ENCODE measurements at regions not wholly inside any gene's neighbourhood (a gene's known extent, or its start where the extent isn't known, plus 50 kb on each side); places are given as distances from the start of the nearest gene placed in this dataset.
"Not testable (repeated sequence)": the region's sequence is repeated elsewhere in the genome, so short reads cannot be mapped to it uniquely, and the experiment has no call there.

GRCh38 chr4:160493206-160493605 is 1390.3 kb downstream of the RAPGEF2 start:
- TF ChIP-seq GATA1 (IDR thresholded peaks at IDR 0.05; ENCODE audit: low read depth, low read length) = no peak
- no peak for TF ChIP-seq POLR2A (IDR thresholded peaks at IDR 0.05; ENCODE audit: low read length)
- no peak for DNase-seq

DNA sequence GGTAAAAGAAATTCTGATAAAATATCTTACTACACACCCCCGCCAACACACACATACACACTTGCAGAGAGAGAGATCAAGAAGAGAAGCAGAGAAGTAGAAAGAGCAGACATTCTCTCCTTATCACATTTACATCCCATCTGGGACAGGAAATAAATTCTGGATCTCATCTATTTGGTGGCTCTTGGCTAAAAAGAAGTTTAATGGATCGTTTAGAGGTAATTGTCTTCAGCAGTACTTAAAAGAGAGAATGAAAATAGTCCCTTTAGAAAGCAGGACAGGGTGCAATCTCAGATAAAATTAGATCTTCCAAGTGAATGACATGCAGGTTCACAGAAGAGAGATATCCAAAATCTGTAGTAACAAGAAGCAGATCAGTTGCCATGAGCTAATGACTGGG is 1392.5 kb downstream of the RAPGEF2 start:
- no peak for DNase-seq
- TF ChIP-seq GATA1 (IDR thresholded peaks at IDR 0.05; ENCODE audit: low read depth, low read length) = no peak
- TF ChIP-seq POLR2A (IDR thresholded peaks at IDR 0.05; ENCODE audit: low read length) = no peak

- no peak for DNase-seq
- TF ChIP-seq POLR2A (IDR thresholded peaks at IDR 0.05; ENCODE audit: low read length) (no peak), GATA1 (IDR thresholded peaks at IDR 0.05; ENCODE audit: low read depth, low read length) (no peak)
Measured at GRCh38 chr4:160498211-160498610, 1395.3 kb downstream of the RAPGEF2 start.

- no peak for DNase-seq
- TF ChIP-seq GATA1 (IDR thresholded peaks at IDR 0.05; ENCODE audit: low read depth, low read length) = no peak
- TF ChIP-seq POLR2A (IDR thresholded peaks at IDR 0.05; ENCODE audit: low read length) = no peak
Measured at GRCh38 chr4:160505724-160506123, 1402.8 kb downstream of the RAPGEF2 start.

DNA sequence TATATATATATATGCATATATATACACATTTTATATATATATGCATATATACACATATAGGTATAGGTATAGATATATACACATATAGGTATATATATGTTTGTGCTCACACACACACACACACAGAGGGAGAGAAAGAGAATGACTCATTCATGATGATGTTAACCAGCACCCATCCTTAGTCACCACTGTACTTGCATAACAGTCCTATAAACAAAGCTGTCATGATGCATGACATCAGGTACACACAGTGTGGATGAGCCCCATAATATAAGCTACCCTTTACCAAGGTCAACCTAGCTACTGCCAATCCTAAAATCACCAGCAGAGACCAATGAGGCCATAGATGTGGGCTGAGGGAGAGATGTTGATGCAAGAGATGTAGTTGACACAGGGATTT is 1408.0 kb downstream of the RAPGEF2 start:
- DNase-seq = no peak
- TF ChIP-seq POLR2A (IDR thresholded peaks at IDR 0.05; ENCODE audit: low read length) = no peak
- no peak for TF ChIP-seq GATA1 (IDR thresholded peaks at IDR 0.05; ENCODE audit: low read depth, low read length)

DNA sequence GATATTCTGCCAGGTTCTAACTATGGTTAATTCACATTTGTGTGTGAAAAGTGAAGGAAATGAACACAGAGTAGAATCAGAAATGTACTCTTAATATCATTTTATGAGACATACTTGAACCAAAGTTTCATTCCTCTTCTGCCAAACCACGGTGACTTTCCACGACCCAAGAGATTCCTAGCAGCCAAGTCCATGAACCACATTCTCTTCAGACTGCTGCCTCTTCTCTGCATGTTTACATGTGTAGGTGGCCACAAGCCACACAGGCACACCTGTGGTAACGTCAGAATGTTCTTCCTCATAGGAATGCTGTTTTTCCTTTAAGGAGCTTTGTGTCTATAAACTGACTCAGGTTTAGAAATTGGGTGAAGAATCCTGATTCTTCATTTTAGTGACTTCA is 1411.2 kb downstream of the RAPGEF2 start:
- DNase-seq = no peak
- TF ChIP-seq POLR2A (IDR thresholded peaks at IDR 0.05; ENCODE audit: low read length) = no peak
- TF ChIP-seq GATA1 (IDR thresholded peaks at IDR 0.05; ENCODE audit: low read depth, low read length) = no peak

- TF ChIP-seq GATA1 (IDR thresholded peaks at IDR 0.05; ENCODE audit: low read depth, low read length) (no peak), POLR2A (IDR thresholded peaks at IDR 0.05; ENCODE audit: low read length) (no peak)
- no peak for DNase-seq
Measured at GRCh38 chr4:160523231-160523630, 1420.4 kb downstream of the RAPGEF2 start.

DNA sequence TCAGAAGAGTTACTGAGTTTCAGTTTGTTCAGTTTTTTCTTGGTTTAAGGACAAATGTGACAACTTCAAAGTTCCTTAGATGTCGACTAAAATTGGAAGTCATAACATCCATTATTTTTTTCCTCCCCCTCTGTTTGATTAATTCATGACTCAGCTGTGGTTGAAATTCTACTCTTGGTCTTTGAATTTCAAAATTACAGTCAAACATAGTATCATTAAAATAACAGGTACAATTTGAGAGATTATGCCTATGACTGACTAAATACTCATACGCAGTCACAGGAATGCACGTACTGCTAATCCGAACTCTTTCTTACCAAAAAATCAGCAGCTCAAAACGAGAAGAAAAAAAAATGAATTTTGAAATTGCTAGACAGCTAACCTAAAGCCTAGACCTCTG is 1434.8 kb downstream of the RAPGEF2 start:
- no peak for TF ChIP-seq POLR2A (IDR thresholded peaks at IDR 0.05; ENCODE audit: low read length)
- TF ChIP-seq GATA1 (IDR thresholded peaks at IDR 0.05; ENCODE audit: low read depth, low read length) = no peak

GRCh38 chr4:160546201-160546600 is 1443.3 kb downstream of the RAPGEF2 start:
- no peak for DNase-seq
- TF ChIP-seq POLR2A (IDR thresholded peaks at IDR 0.05; ENCODE audit: low read length) = no peak
- TF ChIP-seq GATA1 (IDR thresholded peaks at IDR 0.05; ENCODE audit: low read depth, low read length) = no peak

More for the DNA sequence above, 1434.8 kb downstream of the RAPGEF2 start:
- DNase-seq = no peak

DNA sequence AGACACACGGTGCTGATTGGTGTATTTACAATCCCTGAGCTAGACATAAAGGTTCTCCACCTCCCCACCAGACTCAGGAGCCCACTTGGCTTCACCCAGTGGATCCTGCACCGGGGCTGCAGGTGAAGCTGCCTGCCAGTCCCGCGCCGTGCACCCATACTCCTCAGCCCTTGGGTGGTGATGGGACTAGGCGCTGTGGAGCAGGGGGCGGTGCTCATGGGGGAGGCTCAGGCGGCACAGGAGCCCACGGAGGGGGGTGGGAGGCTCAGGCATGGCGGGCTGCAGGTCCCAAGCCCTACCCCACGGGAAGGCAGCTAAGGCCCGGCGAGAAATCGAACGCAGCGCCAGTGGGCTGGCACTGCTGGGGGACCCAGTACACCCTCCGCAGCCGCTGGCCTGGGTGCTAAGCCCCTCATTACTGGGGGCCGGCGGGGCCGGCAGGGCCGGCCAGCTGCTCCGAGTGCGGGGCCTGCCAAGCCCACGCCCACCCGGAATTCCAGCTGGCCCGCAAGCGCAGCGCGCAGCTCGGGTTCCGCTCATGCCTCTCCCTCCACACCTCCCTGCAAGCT is 1447.2 kb downstream of the RAPGEF2 start:
- not testable (repeated sequence) for DNase-seq

GRCh38 chr4:160562661-160563060 is 1459.8 kb downstream of the RAPGEF2 start:
- TF ChIP-seq GATA1 (IDR thresholded peaks at IDR 0.05; ENCODE audit: low read depth, low read length) = no peak
- TF ChIP-seq POLR2A (IDR thresholded peaks at IDR 0.05; ENCODE audit: low read length) = no peak
- DNase-seq = no peak

- no peak for TF ChIP-seq POLR2A (IDR thresholded peaks at IDR 0.05; ENCODE audit: low read length)
- no peak for TF ChIP-seq GATA1 (IDR thresholded peaks at IDR 0.05; ENCODE audit: low read depth, low read length)
Measured at GRCh38 chr4:160563552-160564282, 1460.8 kb downstream of the RAPGEF2 start.

DNA sequence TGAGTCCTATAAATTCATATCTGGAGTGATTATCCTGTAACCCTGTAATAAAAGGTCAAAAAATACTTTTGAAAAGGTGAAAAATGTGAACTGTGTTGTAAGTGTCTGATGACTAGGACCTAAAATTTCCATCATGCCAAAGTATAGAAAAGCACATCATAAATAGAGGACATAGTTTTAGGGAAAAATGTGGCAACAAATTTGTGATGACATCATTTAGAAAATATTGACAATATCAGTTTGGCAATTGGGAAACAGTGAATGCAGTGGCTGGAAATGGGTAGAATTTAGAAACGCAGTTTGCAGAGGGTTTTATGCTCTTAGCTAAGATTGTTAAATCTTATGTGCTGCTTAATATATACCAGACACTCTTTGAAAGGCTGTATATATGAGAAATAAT is 1464.8 kb downstream of the RAPGEF2 start:
- TF ChIP-seq POLR2A (IDR thresholded peaks at IDR 0.05; ENCODE audit: low read length) = no peak
- TF ChIP-seq GATA1 (IDR thresholded peaks at IDR 0.05; ENCODE audit: low read depth, low read length) = no peak
- DNase-seq = no peak

More at GRCh38 chr4:160563552-160564282, 1460.8 kb downstream of the RAPGEF2 start:
- DNase-seq = no peak

DNA sequence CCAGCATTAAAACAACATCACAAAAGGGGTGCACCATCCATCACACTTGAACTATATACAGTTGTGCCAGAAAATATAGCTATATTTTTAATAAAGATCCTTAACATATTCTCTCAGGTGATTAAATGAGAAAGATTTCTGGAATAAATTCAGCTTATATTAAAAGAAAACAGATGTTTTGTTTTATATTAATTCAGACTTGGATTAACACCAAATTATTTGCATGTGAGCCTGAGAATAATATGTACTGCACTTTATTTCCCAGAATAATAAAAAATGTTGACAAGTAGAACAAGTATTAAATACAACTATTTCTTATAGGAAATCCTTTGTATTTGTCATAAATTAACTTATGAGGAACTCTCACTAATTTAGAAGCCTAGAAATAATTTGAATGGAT is 1467.4 kb downstream of the RAPGEF2 start:
- DNase-seq = no peak
- TF ChIP-seq GATA1 (IDR thresholded peaks at IDR 0.05; ENCODE audit: low read depth, low read length) = no peak
- TF ChIP-seq POLR2A (IDR thresholded peaks at IDR 0.05; ENCODE audit: low read length) = no peak

- DNase-seq = not testable (repeated sequence)
Measured at GRCh38 chr4:160574272-160574671, 1471.4 kb downstream of the RAPGEF2 start.

Measured in erythroblast (primary cell).